ENCODE measurements at regions not wholly inside any gene's neighbourhood (a gene's known extent, or its start where the extent isn't known, plus 50 kb on each side); places are given as distances from the start of the nearest gene placed in this dataset.

GRCh38 chr1:57696904-57697303, 273.0 kb upstream of the DAB1 start:
- Mint-ChIP-seq H3K27ac (no peak overlapping the region), H3K4me1 (ENCODE audit: unreplicated experiment) (no peaks in the 10 kb centered on the region), H3K4me3 (no peak overlapping the region), H3K27me3 (peaks cover 7% of the 10 kb centered on the region), H3K9me3 (peaks cover 4% of the 10 kb centered on the region), H3K36me3 (no peaks in the 10 kb centered on the region)
- no peak for TF ChIP-seq CTCF (conservative IDR thresholded peaks at IDR 0.05)
- DNase-seq (ENCODE audit: extremely low spot score, unreplicated experiment): no peak

GRCh38 chr1:57696043-57696442, 272.2 kb upstream of the DAB1 start:
- TF ChIP-seq CTCF (conservative IDR thresholded peaks at IDR 0.05): no peak
- Mint-ChIP-seq H3K27ac (no peak overlapping the region), H3K9me3 (peaks cover 4% of the 10 kb centered on the region), H3K4me3 (no peak overlapping the region), H3K27me3 (peaks cover 7% of the 10 kb centered on the region), H3K4me1 (ENCODE audit: unreplicated experiment) (no peaks in the 10 kb centered on the region), H3K36me3 (no peaks in the 10 kb centered on the region)
- DNase-seq (ENCODE audit: extremely low spot score, unreplicated experiment): no peak

GRCh38 chr1:57686306-57686705, 262.4 kb upstream of the DAB1 start:
- H3K4me1 Mint-ChIP-seq (ENCODE audit: unreplicated experiment): no peaks in the 10 kb centered on the region

GRCh38 chr1:57683037-57683942, 259.4 kb upstream of the DAB1 start:
- Mint-ChIP-seq H3K27me3 (no peaks in the 10 kb centered on the region), H3K36me3 (peaks cover 3% of the 10 kb centered on the region), H3K27ac (no peak overlapping the region), H3K4me3 (no peak overlapping the region), H3K9me3 (peaks cover 19% of the 10 kb centered on the region), H3K4me1 (ENCODE audit: unreplicated experiment) (no peaks in the 10 kb centered on the region)
- DNase-seq (ENCODE audit: extremely low spot score, unreplicated experiment): no peak
- TF ChIP-seq CTCF (conservative IDR thresholded peaks at IDR 0.05): no peak

More at GRCh38 chr1:57686306-57686705, 262.4 kb upstream of the DAB1 start:
- Mint-ChIP-seq H3K4me3 (no peak overlapping the region), H3K36me3 (peaks cover 3% of the 10 kb centered on the region), H3K27ac (no peak overlapping the region), H3K9me3 (peaks cover 28% of the 10 kb centered on the region), H3K27me3 (no peaks in the 10 kb centered on the region)
- no peak for DNase-seq (ENCODE audit: extremely low spot score, unreplicated experiment)
- TF ChIP-seq CTCF (conservative IDR thresholded peaks at IDR 0.05): no peak

- Mint-ChIP-seq H3K9me3 (no peaks in the 10 kb centered on the region), H3K36me3 (no peaks in the 10 kb centered on the region), H3K27me3 (no peaks in the 10 kb centered on the region), H3K27ac (no peak overlapping the region), H3K4me3 (no peak overlapping the region), H3K4me1 (ENCODE audit: unreplicated experiment) (no peaks in the 10 kb centered on the region)
- no peak for TF ChIP-seq CTCF (conservative IDR thresholded peaks at IDR 0.05)
- DNase-seq (ENCODE audit: extremely low spot score, unreplicated experiment): no peak
These were observed 254.3 kb upstream of the DAB1 start for GRCh38 chr1:57678138-57678537.
